ENCODE measurements at regions not wholly inside any gene's neighbourhood (a gene's known extent, or its start where the extent isn't known, plus 50 kb on each side); places are given as distances from the start of the nearest gene placed in this dataset.

DNA sequence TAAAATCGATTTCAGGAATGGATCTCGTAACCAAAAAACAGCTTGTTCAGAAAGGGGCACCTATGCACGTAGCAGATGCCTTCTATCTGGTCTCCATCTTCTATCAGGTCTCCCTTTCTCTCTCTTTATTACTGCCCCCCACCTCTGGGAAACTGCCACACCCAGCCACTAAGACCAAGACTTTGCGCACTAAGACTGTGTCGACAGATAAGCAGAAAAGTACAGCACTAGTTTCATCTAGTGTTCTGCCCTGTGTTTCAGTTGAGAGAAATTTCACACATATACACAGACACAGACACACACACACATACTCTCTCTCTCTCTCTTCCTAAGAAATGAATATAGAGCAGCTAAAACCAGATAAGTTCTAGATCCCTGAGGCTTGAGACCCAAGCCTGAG is 210.1 kb upstream of the MAP3K1 start:
- H3K36me3 ChIP-seq (ENCODE audit: insufficient read depth, low read length): no peaks in the 10 kb centered on the region
- H3K27ac ChIP-seq (ENCODE audit: low read depth, low read length): no peak overlapping the region
- H2AFZ ChIP-seq (ENCODE audit: low read length, unreplicated experiment): no peak overlapping the region
- no peak overlapping the region for H3K4me3 ChIP-seq (ENCODE audit: low read depth, low read length)
- H3K27me3 ChIP-seq (ENCODE audit: insufficient read depth, low read length): peaks cover 6% of the 10 kb centered on the region; the same call in 1 of the 2 replicates
- H3K4me1 ChIP-seq (ENCODE audit: control insufficient read depth, insufficient read depth, low read length, unreplicated experiment): no peaks in the 10 kb centered on the region
- no peaks in the 10 kb centered on the region for H3K79me2 ChIP-seq (ENCODE audit: control insufficient read depth, insufficient read depth, low read length, unreplicated experiment)

DNA sequence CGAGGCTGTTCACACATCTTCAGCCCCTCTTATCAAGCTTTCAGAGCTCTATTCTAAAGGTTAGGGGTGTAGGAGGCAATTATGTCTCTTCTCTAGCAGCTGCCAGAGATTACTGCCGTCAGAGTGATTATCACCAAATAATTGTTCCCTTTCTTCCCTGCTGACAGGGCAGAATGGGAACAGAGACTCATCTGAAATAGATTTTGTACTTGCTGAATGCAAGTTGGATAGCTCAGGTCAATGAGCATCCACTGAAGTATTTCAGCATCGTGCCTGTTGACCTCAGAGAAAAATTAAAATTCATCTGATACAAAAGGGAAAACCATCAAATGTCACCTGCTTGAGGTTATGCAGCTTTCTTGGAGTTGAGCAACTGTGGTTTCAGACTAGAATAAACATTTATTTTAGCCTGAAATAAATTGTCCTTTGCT is 213.7 kb upstream of the MAP3K1 start:
- Histone ChIP-seq H3K79me2 (ENCODE audit: control insufficient read depth, insufficient read depth, low read length, unreplicated experiment) (no peaks in the 10 kb centered on the region), H3K36me3 (ENCODE audit: insufficient read depth, low read length) (no peaks in the 10 kb centered on the region), H3K4me3 (ENCODE audit: low read depth, low read length) (no peak overlapping the region), H3K27ac (ENCODE audit: low read depth, low read length) (no peak overlapping the region), H3K4me1 (ENCODE audit: control insufficient read depth, insufficient read depth, low read length, unreplicated experiment) (no peaks in the 10 kb centered on the region), H3K27me3 (ENCODE audit: insufficient read depth, low read length) (peaks cover 6% of the 10 kb centered on the region; the same call in 1 of the 2 replicates), H2AFZ (ENCODE audit: low read length, unreplicated experiment) (no peak overlapping the region)

DNA sequence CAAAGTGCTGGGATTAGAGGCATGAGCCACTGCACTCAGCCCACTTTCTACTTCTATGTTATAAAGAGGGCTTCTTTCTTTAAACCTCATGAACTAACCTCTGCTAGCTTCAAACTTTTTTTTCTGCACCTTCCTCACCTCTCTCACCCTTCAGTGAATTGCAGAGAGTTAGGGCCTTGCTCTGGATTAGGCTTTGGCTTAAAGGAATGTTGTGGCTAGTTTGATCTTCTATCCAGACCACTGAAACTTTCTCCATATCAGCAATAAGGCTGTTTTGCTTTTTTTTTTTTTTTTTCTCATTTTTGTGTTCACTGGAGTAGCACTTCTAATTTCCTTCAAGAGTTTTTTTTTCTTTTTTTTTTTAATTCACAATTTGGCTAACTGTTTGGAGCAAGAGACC is 216.4 kb upstream of the MAP3K1 start:
- Histone ChIP-seq H3K27me3 (ENCODE audit: insufficient read depth, low read length) (peaks cover 5% of the 10 kb centered on the region), H3K79me2 (ENCODE audit: control insufficient read depth, insufficient read depth, low read length, unreplicated experiment) (no peaks in the 10 kb centered on the region), H2AFZ (ENCODE audit: low read length, unreplicated experiment) (no peak overlapping the region), H3K36me3 (ENCODE audit: insufficient read depth, low read length) (no peaks in the 10 kb centered on the region), H3K27ac (ENCODE audit: low read depth, low read length) (no peak overlapping the region), H3K4me1 (ENCODE audit: control insufficient read depth, insufficient read depth, low read length, unreplicated experiment) (no peaks in the 10 kb centered on the region), H3K4me3 (ENCODE audit: low read depth, low read length) (no peak overlapping the region)

DNA sequence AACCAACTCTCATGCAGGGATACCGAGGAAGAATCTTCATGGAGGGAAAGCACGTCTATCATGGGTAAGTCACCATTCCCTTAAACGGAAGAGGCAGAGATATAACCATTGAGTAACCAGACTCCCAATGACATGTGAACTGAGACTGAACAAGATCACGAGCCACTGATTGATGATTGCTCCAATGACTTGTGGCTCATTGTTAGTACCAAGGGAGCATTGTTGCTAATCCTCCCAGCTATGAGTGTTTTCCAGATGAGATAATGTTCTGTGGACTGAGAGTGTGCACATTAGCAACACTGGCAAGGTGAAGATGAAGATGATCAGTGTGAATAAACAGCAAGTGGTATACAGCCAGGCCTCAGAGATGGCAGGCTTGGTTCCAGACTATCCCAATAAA is 219.2 kb upstream of the MAP3K1 start:
- Histone ChIP-seq H3K36me3 (ENCODE audit: insufficient read depth, low read length) (no peaks in the 10 kb centered on the region), H3K4me3 (ENCODE audit: low read depth, low read length) (no peak overlapping the region), H3K79me2 (ENCODE audit: control insufficient read depth, insufficient read depth, low read length, unreplicated experiment) (no peaks in the 10 kb centered on the region), H3K27me3 (ENCODE audit: insufficient read depth, low read length) (peaks cover 9% of the 10 kb centered on the region), H3K4me1 (ENCODE audit: control insufficient read depth, insufficient read depth, low read length, unreplicated experiment) (no peaks in the 10 kb centered on the region), H3K27ac (ENCODE audit: low read depth, low read length) (no peak overlapping the region), H2AFZ (ENCODE audit: low read length, unreplicated experiment) (no peak overlapping the region)

DNA sequence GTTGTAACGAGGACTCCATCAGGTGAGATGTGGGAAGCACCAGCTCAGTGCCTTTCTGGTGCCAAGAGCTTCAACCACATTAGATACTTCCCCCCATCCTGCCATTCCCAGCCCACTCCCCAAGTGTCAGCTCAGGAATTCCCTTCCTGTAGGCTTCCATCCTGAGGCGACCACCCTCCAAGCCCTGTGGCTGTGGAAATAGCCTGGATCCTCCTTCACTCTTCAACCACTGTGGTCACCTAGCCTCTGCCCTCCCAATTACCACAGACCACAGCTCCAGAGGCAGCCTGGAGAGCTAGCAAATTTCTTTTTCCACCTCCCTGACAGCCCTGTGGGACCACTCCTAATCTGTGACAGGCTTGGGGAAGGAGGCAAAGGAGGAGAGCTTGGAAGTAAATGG is 219.8 kb upstream of the MAP3K1 start:
- Histone ChIP-seq H3K4me1 (ENCODE audit: control insufficient read depth, insufficient read depth, low read length, unreplicated experiment) (no peaks in the 10 kb centered on the region), H2AFZ (ENCODE audit: low read length, unreplicated experiment) (no peak overlapping the region), H3K4me3 (ENCODE audit: low read depth, low read length) (no peak overlapping the region), H3K27me3 (ENCODE audit: insufficient read depth, low read length) (peaks cover 9% of the 10 kb centered on the region), H3K27ac (ENCODE audit: low read depth, low read length) (no peak overlapping the region), H3K79me2 (ENCODE audit: control insufficient read depth, insufficient read depth, low read length, unreplicated experiment) (no peaks in the 10 kb centered on the region), H3K36me3 (ENCODE audit: insufficient read depth, low read length) (no peaks in the 10 kb centered on the region)

DNA sequence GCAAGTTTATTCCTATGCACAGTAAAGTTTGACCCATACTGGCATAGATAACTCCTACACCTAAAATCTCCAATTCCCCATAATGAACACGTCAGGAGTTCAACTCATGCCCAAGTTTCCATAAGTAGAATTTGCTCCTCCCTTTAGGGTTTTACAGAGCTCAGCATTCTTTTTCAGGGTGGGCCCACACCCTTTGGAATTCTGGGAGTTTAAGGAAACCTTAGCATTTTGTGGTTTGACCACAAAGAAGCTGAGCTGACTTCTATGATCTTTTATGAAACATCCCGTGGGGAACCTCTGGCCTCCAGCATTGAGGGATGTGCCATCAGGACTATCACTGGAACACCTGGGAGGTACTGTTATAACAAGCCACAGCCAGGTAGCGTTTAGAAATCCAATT is 220.6 kb upstream of the MAP3K1 start:
- no peak overlapping the region for H2AFZ ChIP-seq (ENCODE audit: low read length, unreplicated experiment)
- no peak overlapping the region for H3K4me3 ChIP-seq (ENCODE audit: low read depth, low read length)
- peaks cover 9% of the 10 kb centered on the region for H3K27me3 ChIP-seq (ENCODE audit: insufficient read depth, low read length)
- H3K4me1 ChIP-seq (ENCODE audit: control insufficient read depth, insufficient read depth, low read length, unreplicated experiment): no peaks in the 10 kb centered on the region
- H3K79me2 ChIP-seq (ENCODE audit: control insufficient read depth, insufficient read depth, low read length, unreplicated experiment): no peaks in the 10 kb centered on the region
- no peaks in the 10 kb centered on the region for H3K36me3 ChIP-seq (ENCODE audit: insufficient read depth, low read length)
- H3K27ac ChIP-seq (ENCODE audit: low read depth, low read length): no peak overlapping the region

DNA sequence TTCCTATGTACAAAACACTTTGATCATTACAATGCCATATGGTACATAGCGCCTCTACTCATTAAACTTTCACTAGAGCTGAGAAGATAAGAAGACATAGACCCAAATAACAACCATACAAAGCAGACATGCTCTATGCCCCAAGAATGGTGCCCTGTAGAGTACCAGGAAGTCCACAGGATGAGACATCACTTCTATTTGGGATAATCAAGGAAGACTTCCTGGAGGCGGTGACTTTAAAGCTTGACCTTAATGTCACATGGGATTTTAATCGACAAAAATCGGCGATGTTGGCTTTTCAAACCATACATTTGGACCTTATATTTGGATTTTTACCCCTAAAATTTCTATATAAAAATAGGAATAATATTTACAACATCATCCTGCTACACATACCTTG is 224.3 kb upstream of the MAP3K1 start:
- H3K4me1 ChIP-seq (ENCODE audit: control insufficient read depth, insufficient read depth, low read length, unreplicated experiment): no peaks in the 10 kb centered on the region

DNA sequence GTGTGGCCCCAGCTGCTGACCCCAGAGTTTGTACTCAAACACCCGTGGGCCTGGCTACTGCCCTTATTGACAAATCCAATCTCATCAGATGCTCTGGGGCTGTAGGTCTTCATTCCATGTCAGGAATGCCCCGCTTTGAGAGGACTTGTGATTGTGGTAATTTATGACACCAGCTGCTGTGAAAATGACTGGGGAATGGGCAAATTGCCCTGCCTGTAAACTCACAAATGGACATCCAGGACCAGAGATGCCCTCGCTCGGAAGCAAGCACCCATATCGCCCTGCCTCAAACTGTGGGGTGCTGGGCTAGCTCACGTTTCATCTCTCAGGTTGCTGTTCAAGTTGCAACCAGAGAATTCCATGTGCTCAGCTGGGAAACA is 225.9 kb upstream of the MAP3K1 start:
- no peak overlapping the region for H3K27ac ChIP-seq (ENCODE audit: low read depth, low read length)
- H3K27me3 ChIP-seq (ENCODE audit: insufficient read depth, low read length): peaks cover 28% of the 10 kb centered on the region
- H3K4me1 ChIP-seq (ENCODE audit: control insufficient read depth, insufficient read depth, low read length, unreplicated experiment): peaks cover 9% of the 10 kb centered on the region
- no peak overlapping the region for H2AFZ ChIP-seq (ENCODE audit: low read length, unreplicated experiment)
- no peaks in the 10 kb centered on the region for H3K36me3 ChIP-seq (ENCODE audit: insufficient read depth, low read length)
- H3K4me3 ChIP-seq (ENCODE audit: low read depth, low read length): no peak overlapping the region
- no peaks in the 10 kb centered on the region for H3K79me2 ChIP-seq (ENCODE audit: control insufficient read depth, insufficient read depth, low read length, unreplicated experiment)

More for the DNA sequence above, 224.3 kb upstream of the MAP3K1 start:
- H3K4me3 ChIP-seq (ENCODE audit: low read depth, low read length): no peak overlapping the region
- peaks cover 24% of the 10 kb centered on the region for H3K27me3 ChIP-seq (ENCODE audit: insufficient read depth, low read length)
- no peaks in the 10 kb centered on the region for H3K79me2 ChIP-seq (ENCODE audit: control insufficient read depth, insufficient read depth, low read length, unreplicated experiment)
- H2AFZ ChIP-seq (ENCODE audit: low read length, unreplicated experiment): no peak overlapping the region
- no peak overlapping the region for H3K27ac ChIP-seq (ENCODE audit: low read depth, low read length)
- no peaks in the 10 kb centered on the region for H3K36me3 ChIP-seq (ENCODE audit: insufficient read depth, low read length)

DNA sequence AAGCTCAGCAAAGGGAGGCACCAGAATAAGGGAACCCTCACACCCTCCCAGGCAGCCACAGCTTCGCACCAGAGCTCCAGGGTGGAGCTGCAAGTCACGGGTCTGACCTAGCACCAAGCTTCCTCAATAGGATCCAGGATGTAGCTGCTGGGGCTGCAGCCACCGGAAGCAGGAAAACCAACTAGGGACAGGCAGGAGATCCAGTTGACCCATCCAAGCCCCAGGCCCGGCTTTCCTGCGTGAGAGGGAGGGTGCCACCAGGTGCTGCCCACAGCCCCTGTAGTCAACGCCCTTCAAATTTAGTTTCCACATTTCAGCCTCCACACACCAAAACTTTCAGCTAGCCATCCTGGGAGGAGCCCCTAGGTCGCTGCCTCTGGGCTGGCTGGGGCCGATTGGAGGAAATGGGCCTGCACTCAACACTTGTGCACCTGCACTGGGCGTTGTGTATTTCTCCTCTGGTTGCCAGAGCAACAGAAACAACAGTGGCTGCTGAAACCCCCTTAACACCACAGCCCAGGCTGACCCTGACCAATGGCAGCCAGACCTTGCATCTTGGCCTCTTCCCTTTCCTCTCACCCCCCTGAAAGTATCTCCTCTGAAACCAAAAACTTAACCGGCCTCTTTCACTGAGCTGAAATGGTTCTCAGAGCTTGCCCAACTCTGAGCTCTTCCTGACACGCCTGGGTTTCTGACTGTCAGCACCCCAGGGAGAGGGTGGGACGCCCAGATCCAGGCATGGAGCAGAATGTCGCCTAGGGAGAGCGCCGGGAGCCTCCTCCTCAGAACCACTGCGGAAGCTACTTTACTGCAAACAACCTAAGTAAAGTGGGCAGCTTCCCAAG is 226.5 kb upstream of the MAP3K1 start:
- no peak overlapping the region for H3K4me3 ChIP-seq (ENCODE audit: low read depth, low read length)

DNA sequence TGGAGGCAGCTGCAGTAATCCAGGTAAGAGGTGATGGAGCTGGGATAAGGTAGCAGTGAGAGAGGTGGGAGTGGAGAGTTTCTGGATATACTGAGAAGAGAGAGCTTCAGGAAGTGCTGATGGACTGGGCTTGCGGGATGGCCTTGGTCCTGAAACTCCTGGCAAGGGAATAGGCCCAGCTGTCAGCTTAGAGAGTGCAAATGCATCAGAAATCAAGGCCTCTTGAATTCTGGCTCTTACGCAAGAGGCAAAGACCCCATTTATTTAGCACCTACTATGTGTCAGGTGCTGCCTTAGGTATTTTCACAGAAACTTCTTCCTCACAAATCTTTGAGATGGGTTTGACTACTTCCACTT is 227.2 kb upstream of the MAP3K1 start:
- Histone ChIP-seq H3K27me3 (ENCODE audit: insufficient read depth, low read length) (peaks cover 26% of the 10 kb centered on the region), H3K36me3 (ENCODE audit: insufficient read depth, low read length) (no peaks in the 10 kb centered on the region), H3K79me2 (ENCODE audit: control insufficient read depth, insufficient read depth, low read length, unreplicated experiment) (no peaks in the 10 kb centered on the region), H3K4me3 (ENCODE audit: low read depth, low read length) (no peak overlapping the region), H3K27ac (ENCODE audit: low read depth, low read length) (no peak overlapping the region), H3K4me1 (ENCODE audit: control insufficient read depth, insufficient read depth, low read length, unreplicated experiment) (peaks cover 9% of the 10 kb centered on the region), H2AFZ (ENCODE audit: low read length, unreplicated experiment) (no peak overlapping the region)

More for the DNA sequence above, 226.5 kb upstream of the MAP3K1 start:
- Histone ChIP-seq H2AFZ (ENCODE audit: low read length, unreplicated experiment) (no peak overlapping the region), H3K36me3 (ENCODE audit: insufficient read depth, low read length) (no peaks in the 10 kb centered on the region), H3K4me1 (ENCODE audit: control insufficient read depth, insufficient read depth, low read length, unreplicated experiment) (peaks cover 9% of the 10 kb centered on the region), H3K79me2 (ENCODE audit: control insufficient read depth, insufficient read depth, low read length, unreplicated experiment) (no peaks in the 10 kb centered on the region), H3K27ac (ENCODE audit: low read depth, low read length) (no peak overlapping the region), H3K27me3 (ENCODE audit: insufficient read depth, low read length) (peaks cover 26% of the 10 kb centered on the region)

DNA sequence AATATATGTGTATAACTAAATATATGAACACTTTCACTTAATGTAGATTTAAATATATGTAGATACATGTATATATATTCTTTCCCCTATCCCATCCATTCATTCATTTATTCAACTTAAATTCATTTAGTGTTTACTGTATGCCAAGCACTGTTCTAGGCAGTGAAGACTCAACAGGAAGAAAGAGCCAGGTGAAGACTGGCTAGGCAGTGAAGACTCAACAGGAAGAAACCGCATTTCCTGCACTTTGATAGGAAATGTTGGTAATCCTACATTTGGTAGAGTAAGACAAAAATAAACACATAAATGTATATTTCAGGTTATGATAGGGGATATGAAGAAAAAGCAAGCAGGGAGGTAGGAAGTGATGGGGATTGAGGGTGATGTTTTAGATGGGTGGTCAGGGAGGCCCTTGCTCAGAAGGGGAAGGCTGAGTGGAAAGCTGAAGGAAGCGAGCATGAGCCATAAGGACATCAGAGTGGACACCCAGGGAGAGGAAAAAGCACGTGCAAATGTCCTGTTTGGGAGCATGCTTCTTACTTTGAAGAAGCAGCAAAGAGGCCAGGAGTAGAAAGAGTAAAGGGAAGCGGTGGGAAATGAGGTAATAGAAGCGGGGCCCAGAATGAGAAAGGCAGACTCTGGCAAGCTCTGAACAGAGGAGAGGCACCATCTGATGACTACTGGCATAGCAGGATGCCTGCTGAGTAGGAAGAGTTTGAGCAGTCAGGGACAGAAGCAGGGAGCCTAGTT is 227.8 kb upstream of the MAP3K1 start:
- no peak overlapping the region for H2AFZ ChIP-seq (ENCODE audit: low read length, unreplicated experiment)
- H3K27me3 ChIP-seq (ENCODE audit: insufficient read depth, low read length): peaks cover 28% of the 10 kb centered on the region
- H3K79me2 ChIP-seq (ENCODE audit: control insufficient read depth, insufficient read depth, low read length, unreplicated experiment): no peaks in the 10 kb centered on the region
- H3K4me1 ChIP-seq (ENCODE audit: control insufficient read depth, insufficient read depth, low read length, unreplicated experiment): peaks cover 9% of the 10 kb centered on the region
- H3K27ac ChIP-seq (ENCODE audit: low read depth, low read length): no peak overlapping the region
- no peak overlapping the region for H3K4me3 ChIP-seq (ENCODE audit: low read depth, low read length)
- H3K36me3 ChIP-seq (ENCODE audit: insufficient read depth, low read length): no peaks in the 10 kb centered on the region
